ENCODE measurements at regions not wholly inside any gene's neighbourhood (a gene's known extent, or its start where the extent isn't known, plus 50 kb on each side); places are given as distances from the start of the nearest gene placed in this dataset.

DNA sequence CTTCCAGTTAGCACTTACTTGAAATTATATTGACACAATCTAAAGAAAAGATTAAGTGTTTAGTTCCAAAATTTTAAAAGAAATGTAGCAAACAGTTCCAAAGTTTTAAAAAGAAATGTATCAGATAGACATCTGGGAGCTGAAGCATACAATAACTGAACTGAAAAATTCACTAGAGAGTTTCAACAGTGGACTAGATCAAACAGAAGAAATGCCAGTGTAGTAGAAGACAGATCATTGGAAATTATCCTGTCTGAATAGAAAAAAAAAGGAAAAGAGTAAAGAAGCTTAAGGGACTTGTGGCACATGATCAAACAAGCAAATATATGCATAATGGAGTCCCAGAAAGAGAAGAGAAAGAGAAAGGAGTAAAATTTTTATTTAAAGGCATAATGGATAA is 261.4 kb downstream of the LAS1L start:
- TF ChIP-seq, protein P1, sequence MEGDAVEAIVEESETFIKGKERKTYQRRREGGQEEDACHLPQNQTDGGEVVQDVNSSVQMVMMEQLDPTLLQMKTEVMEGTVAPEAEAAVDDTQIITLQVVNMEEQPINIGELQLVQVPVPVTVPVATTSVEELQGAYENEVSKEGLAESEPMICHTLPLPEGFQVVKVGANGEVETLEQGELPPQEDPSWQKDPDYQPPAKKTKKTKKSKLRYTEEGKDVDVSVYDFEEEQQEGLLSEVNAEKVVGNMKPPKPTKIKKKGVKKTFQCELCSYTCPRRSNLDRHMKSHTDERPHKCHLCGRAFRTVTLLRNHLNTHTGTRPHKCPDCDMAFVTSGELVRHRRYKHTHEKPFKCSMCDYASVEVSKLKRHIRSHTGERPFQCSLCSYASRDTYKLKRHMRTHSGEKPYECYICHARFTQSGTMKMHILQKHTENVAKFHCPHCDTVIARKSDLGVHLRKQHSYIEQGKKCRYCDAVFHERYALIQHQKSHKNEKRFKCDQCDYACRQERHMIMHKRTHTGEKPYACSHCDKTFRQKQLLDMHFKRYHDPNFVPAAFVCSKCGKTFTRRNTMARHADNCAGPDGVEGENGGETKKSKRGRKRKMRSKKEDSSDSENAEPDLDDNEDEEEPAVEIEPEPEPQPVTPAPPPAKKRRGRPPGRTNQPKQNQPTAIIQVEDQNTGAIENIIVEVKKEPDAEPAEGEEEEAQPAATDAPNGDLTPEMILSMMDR (IDR thresholded peaks at IDR 0.05; ENCODE audit: extremely low read depth in 1 of 2, insufficient read depth in 1 of 2, low read depth in 1 of 2, low read length in 2 of 2), result no peak
- no peak for TF ChIP-seq POLR2AphosphoS5 (IDR thresholded peaks at IDR 0.05; ENCODE audit: insufficient read depth, low read depth, low read length)

Measured in endothelial cell of umbilical vein (primary cell).